ENCODE measurements at regions not wholly inside any gene's neighbourhood (a gene's known extent, or its start where the extent isn't known, plus 50 kb on each side); places are given as distances from the start of the nearest gene placed in this dataset.

DNA sequence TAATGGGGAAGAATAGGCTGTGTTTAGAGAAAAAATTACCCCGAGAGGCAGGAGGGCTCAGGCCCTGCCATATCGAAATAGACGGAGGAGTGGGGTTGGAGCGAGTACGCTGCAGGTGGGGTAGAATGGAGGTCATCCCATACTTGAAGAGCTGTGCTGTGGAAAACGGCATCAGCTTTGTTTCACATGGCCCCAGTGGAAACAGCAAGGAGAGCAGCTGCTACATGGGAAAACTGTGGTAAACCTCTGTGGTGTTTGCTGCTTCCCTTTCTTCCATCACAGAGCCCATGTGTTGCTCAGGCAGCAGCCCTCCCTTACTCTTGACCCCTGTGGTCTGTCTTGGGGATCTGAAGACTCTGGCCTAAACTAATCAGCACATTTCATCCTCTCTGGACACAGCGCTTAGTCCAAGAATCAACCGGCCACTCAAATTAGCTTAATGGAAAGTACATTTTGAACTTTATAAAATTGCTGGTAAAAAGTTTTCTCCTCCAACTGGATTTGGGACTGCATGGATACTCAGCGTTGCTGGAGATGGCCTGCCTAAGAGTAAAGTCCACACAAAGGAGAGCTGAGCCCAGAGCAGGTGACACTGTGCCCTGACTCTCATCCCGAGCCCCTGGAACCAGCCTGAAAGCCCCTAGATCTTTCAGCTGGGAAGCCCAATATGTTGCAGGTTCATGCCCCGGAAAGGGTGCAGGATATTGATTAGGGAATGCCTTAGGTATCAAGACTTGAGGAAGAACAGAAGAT is 127.1 kb upstream of the GADD45A start:
- H3K36me3 ChIP-seq, result no peaks in the 10 kb centered on the region
- H3K4me3 ChIP-seq, result no peak overlapping the region
- H3K4me1 ChIP-seq, result peaks cover 0 to 21% (median 10%) of the 10 kb centered on the region in 12 donors
- H3K27ac ChIP-seq, result no peak overlapping the region
- no peaks in the 10 kb centered on the region for H3K9me3 ChIP-seq
- intact Hi-C loops (cut with DNase I), result no loop called here
- 84 to 91% (median 86%) methylated on average over 11 of the region's 11 CpGs for WGBS, 4 donors
- TF ChIP-seq, protein P1, sequence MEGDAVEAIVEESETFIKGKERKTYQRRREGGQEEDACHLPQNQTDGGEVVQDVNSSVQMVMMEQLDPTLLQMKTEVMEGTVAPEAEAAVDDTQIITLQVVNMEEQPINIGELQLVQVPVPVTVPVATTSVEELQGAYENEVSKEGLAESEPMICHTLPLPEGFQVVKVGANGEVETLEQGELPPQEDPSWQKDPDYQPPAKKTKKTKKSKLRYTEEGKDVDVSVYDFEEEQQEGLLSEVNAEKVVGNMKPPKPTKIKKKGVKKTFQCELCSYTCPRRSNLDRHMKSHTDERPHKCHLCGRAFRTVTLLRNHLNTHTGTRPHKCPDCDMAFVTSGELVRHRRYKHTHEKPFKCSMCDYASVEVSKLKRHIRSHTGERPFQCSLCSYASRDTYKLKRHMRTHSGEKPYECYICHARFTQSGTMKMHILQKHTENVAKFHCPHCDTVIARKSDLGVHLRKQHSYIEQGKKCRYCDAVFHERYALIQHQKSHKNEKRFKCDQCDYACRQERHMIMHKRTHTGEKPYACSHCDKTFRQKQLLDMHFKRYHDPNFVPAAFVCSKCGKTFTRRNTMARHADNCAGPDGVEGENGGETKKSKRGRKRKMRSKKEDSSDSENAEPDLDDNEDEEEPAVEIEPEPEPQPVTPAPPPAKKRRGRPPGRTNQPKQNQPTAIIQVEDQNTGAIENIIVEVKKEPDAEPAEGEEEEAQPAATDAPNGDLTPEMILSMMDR (IDR thresholded peaks at IDR 0.05), result no peak
- no peak for TF ChIP-seq POLR2A (IDR thresholded peaks at IDR 0.05)
- H3K27me3 ChIP-seq, result no peaks in the 10 kb centered on the region
- no peak for ATAC-seq
- no peak for DNase-seq

DNA sequence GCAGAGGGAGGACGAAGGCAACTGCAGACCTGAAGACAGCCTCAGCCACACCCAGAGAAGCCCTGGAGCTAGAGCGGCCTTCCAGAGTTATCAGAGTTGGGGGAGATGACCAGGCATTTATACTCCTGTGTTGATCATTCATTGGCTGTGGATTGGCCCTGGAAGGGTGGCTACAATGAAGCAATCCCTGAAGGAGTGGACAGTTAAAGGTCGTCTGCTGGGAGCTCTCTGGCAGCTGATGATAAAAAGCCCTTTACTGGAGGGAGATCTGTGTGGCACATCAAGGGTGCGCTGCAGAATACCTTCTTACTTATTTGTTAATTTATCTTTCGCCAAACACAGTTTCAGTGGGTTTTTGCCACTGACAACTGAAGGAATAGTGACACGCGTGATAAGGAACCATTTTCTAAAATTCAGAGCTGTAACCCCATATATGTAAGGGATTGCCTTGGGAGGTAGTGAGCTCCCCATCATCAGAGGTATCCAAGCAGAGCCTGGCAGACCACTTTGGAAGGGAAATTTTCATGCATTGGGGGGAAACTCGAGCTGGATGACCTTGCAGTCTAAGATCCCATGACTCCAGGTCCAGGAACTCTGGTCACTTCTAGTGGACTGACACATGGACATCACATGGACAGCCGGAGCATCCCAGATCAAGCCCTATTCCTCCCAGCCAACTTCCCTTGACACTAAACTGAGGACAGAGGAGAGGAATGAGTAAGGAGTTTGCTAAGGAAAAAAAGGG is 126.4 kb upstream of the GADD45A start:
- 85 to 88% (median 86%) methylated on average over 9 of the region's 9 CpGs for WGBS, 4 donors
- H3K36me3 ChIP-seq, result no peaks in the 10 kb centered on the region
- no peak for DNase-seq
- TF ChIP-seq, protein P1 (IDR thresholded peaks at IDR 0.05), result no peak
- TF ChIP-seq POLR2A (IDR thresholded peaks at IDR 0.05), result no peak
- H3K4me1 ChIP-seq, result peaks cover 0 to 22% (median 11%) of the 10 kb centered on the region in 12 donors
- no peaks in the 10 kb centered on the region for H3K9me3 ChIP-seq
- ATAC-seq, result peak in 1 of 4 donors; percentile 3
- H3K27me3 ChIP-seq, result no peaks in the 10 kb centered on the region
- H3K27ac ChIP-seq, result peak overlapping the region in 3 of 12 donors; percentile 31 to 47 (median 35)
- intact Hi-C loops (cut with DNase I), result no loop called here
- H3K4me3 ChIP-seq, result peak overlapping the region in 1 of 12 donors; percentile 11

DNA sequence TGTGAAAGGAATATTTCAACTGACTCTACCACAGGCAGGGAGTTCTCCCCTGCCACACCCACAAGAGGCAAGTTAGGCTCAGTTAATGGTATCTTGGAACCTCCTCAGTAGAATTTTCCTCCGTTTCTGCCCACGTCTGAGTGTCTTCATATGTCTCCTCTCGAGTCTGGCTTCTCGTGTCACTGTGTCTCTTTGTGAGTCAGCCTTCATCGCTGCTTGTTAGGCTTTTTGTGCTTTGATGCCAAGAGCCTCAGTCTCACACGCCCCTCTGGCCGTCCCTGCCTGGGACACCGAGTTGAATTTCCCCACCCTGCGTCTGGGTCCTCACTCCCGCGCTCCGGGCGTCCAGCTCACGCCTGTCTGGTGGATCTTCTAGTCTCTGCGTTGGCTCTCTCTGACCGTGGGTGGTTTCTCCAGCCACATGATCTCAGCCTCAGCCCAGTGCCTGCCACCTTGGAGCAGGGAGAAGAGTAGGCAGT is 125.7 kb upstream of the GADD45A start:
- Histone ChIP-seq H3K4me3 (peak overlapping the region in 3 of 12 donors; percentile 10 to 11 (median 10)), H3K4me1 (peaks cover 0 to 28% (median 13%) of the 10 kb centered on the region in 12 donors), H3K36me3 (no peaks in the 10 kb centered on the region), H3K9me3 (no peaks in the 10 kb centered on the region), H3K27ac (peak overlapping the region in 5 of 12 donors; percentile 10 to 47 (median 31)), H3K27me3 (no peaks in the 10 kb centered on the region)
- 42 to 70% (median 60%) methylated on average over 16 of the region's 16 CpGs for WGBS, 4 donors
- intact Hi-C loops (cut with DNase I), result no loop called here
- DNase-seq (peak in 4 of 5 donors; percentile 41 to 64 (median 52)), ATAC-seq (peak; percentile 34 to 81 (median 50))
- no peak for TF ChIP-seq POLR2A (IDR thresholded peaks at IDR 0.05)
- TF ChIP-seq, protein P1 (IDR thresholded peaks at IDR 0.05), result no peak

Measured in heart left ventricle (tissue), 16 donors.